ENCODE measurements at regions not wholly inside any gene's neighbourhood (a gene's known extent, or its start where the extent isn't known, plus 50 kb on each side); places are given as distances from the start of the nearest gene placed in this dataset.

DNA sequence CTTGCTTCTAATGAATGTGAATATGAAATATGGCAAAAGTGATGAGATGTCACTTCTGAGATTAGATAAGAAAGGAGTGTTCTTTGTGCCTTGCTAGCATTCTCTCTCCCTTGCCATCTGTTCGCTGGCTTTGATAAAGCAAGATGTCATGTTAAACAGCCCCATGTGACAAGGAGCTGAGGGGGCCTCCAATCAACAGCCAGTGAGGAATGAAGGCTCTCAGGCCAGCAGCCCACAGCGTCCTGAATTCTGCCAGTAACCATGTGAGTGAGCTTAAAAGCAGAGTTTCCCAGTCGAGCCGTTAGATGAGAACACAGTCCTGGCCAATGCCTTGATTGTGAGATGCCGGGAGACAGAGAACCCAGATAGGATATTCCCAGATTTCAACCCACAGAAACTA lies 198.8 kb downstream of the IRS1 start:
- TF ChIP-seq, protein P1, sequence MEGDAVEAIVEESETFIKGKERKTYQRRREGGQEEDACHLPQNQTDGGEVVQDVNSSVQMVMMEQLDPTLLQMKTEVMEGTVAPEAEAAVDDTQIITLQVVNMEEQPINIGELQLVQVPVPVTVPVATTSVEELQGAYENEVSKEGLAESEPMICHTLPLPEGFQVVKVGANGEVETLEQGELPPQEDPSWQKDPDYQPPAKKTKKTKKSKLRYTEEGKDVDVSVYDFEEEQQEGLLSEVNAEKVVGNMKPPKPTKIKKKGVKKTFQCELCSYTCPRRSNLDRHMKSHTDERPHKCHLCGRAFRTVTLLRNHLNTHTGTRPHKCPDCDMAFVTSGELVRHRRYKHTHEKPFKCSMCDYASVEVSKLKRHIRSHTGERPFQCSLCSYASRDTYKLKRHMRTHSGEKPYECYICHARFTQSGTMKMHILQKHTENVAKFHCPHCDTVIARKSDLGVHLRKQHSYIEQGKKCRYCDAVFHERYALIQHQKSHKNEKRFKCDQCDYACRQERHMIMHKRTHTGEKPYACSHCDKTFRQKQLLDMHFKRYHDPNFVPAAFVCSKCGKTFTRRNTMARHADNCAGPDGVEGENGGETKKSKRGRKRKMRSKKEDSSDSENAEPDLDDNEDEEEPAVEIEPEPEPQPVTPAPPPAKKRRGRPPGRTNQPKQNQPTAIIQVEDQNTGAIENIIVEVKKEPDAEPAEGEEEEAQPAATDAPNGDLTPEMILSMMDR (conservative IDR thresholded peaks at IDR 0.05), result no peak
- TF ChIP-seq ZFX (IDR thresholded peaks at IDR 0.05), result no peak
- no peak overlapping the region for H3K27ac ChIP-seq

- no peak overlapping the region for H3K27ac ChIP-seq
- TF ChIP-seq, protein P1 (conservative IDR thresholded peaks at IDR 0.05), result no peak
- no peak for TF ChIP-seq ZFX (IDR thresholded peaks at IDR 0.05)
Measured at GRCh38 chr2:226600184-226600583, 199.4 kb downstream of the IRS1 start.

- TF ChIP-seq, protein P1 (conservative IDR thresholded peaks at IDR 0.05), result no peak
- TF ChIP-seq ZFX (IDR thresholded peaks at IDR 0.05), result no peak
- H3K27ac ChIP-seq, result no peak overlapping the region
Measured at GRCh38 chr2:226589043-226589442, 210.6 kb downstream of the IRS1 start.

DNA sequence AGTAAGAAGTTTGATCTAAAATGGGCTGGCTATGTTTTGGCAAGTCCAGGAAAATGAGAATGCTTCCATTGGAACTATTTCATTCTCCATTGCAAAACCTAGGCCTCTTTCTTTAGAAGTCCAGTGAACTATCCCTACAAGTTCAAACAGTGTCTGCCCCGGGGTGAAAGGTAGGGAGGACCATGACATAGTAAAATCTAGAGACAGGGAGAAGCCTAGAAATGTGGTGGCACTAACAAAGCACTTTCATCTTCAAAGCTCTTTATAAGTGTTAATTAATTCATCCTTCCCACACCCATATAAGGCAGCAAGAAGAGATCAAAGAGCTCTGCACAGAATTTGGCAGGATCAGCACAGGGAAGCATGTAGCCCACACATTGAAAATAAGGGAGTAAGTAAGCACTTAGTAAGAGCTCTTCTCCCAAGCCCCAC lies 214.5 kb downstream of the IRS1 start:
- TF ChIP-seq, protein P1 (conservative IDR thresholded peaks at IDR 0.05), result no peak
- TF ChIP-seq ZFX (IDR thresholded peaks at IDR 0.05), result no peak

GRCh38 chr2:226584518-226585055 lies 215.0 kb downstream of the IRS1 start:
- no peak overlapping the region for H3K27ac ChIP-seq
- TF ChIP-seq, protein P1 (conservative IDR thresholded peaks at IDR 0.05), result no peak
- TF ChIP-seq ZFX (IDR thresholded peaks at IDR 0.05), result no peak

More for the DNA sequence above, 214.5 kb downstream of the IRS1 start:
- H3K27ac ChIP-seq, result no peak overlapping the region

DNA sequence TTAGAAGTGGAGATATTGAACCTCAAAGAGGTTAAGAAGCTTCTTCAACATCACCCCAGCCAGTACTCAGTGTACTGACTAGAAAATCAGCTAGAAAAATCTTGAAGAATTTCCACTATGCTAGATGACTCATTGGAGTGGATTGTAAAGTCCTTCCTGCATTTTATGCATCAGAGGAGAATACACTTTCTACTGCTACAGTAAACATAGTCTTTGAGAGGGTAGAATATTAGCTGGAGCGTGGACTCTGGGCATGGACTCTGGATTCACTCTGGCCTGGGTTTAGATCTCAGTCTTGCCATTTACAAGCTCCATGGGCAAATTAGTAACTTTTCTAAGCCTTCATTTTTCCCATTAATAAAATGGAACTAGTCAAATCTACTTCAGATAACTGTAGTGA lies 215.9 kb downstream of the IRS1 start:
- TF ChIP-seq, protein P1 (conservative IDR thresholded peaks at IDR 0.05), result no peak
- no peak for TF ChIP-seq ZFX (IDR thresholded peaks at IDR 0.05)
- H3K27ac ChIP-seq, result no peak overlapping the region

- H3K27ac ChIP-seq, result no peak overlapping the region
Measured at GRCh38 chr2:226581661-226582060, 218.0 kb downstream of the IRS1 start.

More at GRCh38 chr2:226581661-226582060, 218.0 kb downstream of the IRS1 start:
- TF ChIP-seq ZFX (IDR thresholded peaks at IDR 0.05), result no peak
- TF ChIP-seq, protein P1 (conservative IDR thresholded peaks at IDR 0.05), result no peak
